AG04449 (cell line): ENCODE measurements at regions not wholly inside any gene's neighbourhood (a gene's known extent, or its start where the extent isn't known, plus 50 kb on each side); places are given as distances from the start of the nearest gene placed in this dataset.
"Not testable (repeated sequence)": the region's sequence is repeated elsewhere in the genome, so short reads cannot be mapped to it uniquely, and the experiment has no call there.

Experiments
- CTCF ChIA-PET: fragments of 350-600 bp; formaldehyde crosslinking; extraction: SDS; loops from one replicate; lab custom pipeline; 2021; ENCODE audit warnings: antibody characterized with exemption; lab: Yijun Ruan, JAX
- POLR2A ChIA-PET: fragments of 400-600, 350-600 bp; formaldehyde crosslinking; extraction: SDS; loops from one replicate; lab custom pipeline; 2020; ENCODE audit warnings: antibody characterized with exemption, inconsistent platforms; lab: Yijun Ruan, JAX
- DNase-seq: peaks from one replicate; pipeline ENCODE4 v3.0.0-alpha.2; 2010; ENCODE audit warnings: low read depth, low spot score
- H3K4me3 ChIP-seq: 2 replicates; pipeline ENCODE4 v1.5.1; 2011; ENCODE audit warnings: low read depth, mild to moderate bottlenecking, control low read depth, low read length
- CTCF ChIP-seq: IDR thresholded peaks from one replicate; pipeline ENCODE4 v1.5.1; 2011; ENCODE audit warnings: mild to moderate bottlenecking, moderate library complexity, low read length, control low read depth, inconsistent platforms; ENCODE audit not compliant: insufficient read depth; ENCODE audit errors: missing control alignments

GRCh38 chr5:145619806-145620310, 215.3 kb downstream of the PRELID2 start:
- POLR2A ChIA-PET: no interaction called here
- H3K4me3 ChIP-seq: no peak overlapping the region
- no peak for DNase-seq
- TF ChIP-seq CTCF: no peak
- CTCF ChIA-PET: interaction anchor here (1.2 kb wide), 1 partner anchor 10 kb away, joined by 3 read pairs; no protein-coding TSS in a partner anchor

- H3K4me3 ChIP-seq, CTCF ChIA-PET, POLR2A ChIA-PET, DNase-seq: not testable (repeated sequence)
Observed at GRCh38 chr5:145616739-145617138, 218.4 kb downstream of the PRELID2 start.

- ChIA-PET CTCF (no interaction called here), POLR2A (no interaction called here)
- no peak for TF ChIP-seq CTCF
- DNase-seq: no peak
- H3K4me3 ChIP-seq: no peak overlapping the region
Observed at GRCh38 chr5:145598983-145599382, 236.2 kb downstream of the PRELID2 start.

GRCh38 chr5:145598184-145598583, 237.0 kb downstream of the PRELID2 start:
- ChIA-PET POLR2A (no interaction called here), CTCF (no interaction called here)

GRCh38 chr5:145591578-145591977, 243.6 kb downstream of the PRELID2 start:
- no peak overlapping the region for H3K4me3 ChIP-seq
- no peak for TF ChIP-seq CTCF
- CTCF ChIA-PET: interaction anchor here (1.3 kb wide), 2 partner anchors 110 to 245 kb away, joined by 3 read pairs; no protein-coding TSS in a partner anchor
- POLR2A ChIA-PET: no interaction called here
- DNase-seq: no peak

More at GRCh38 chr5:145598184-145598583, 237.0 kb downstream of the PRELID2 start:
- no peak for DNase-seq
- no peak for TF ChIP-seq CTCF
- no peak overlapping the region for H3K4me3 ChIP-seq

GRCh38 chr5:145589063-145589462, 246.1 kb downstream of the PRELID2 start:
- ChIA-PET POLR2A (interaction anchor here (0.7 kb wide), 1 partner anchor 10 kb away, joined by 3 read pairs; no protein-coding TSS in a partner anchor), CTCF (no interaction called here)
- TF ChIP-seq CTCF: no peak
- no peak for DNase-seq
- no peak overlapping the region for H3K4me3 ChIP-seq

GRCh38 chr5:145588558-145588957, 246.6 kb downstream of the PRELID2 start:
- ChIA-PET POLR2A (no interaction called here), CTCF (no interaction called here)
- no peak for TF ChIP-seq CTCF
- DNase-seq: no peak
- no peak overlapping the region for H3K4me3 ChIP-seq
